ENCODE measurements at regions not wholly inside any gene's neighbourhood (a gene's known extent, or its start where the extent isn't known, plus 50 kb on each side); places are given as distances from the start of the nearest gene placed in this dataset.

GRCh38 chr6:141728330-141728729 is 404.4 kb upstream of the GJE1 start:
- TF ChIP-seq EZH2phosphoT487 (IDR thresholded peaks at IDR 0.05) (no peak), EZH2 (IDR thresholded peaks at IDR 0.05) (no peak), CTCF (IDR thresholded peaks at IDR 0.05) (no peak)
- no peaks in the 10 kb centered on the region for H3K79me2 ChIP-seq (ENCODE audit: low read depth)
- H3K4me3 ChIP-seq: no peak overlapping the region
- Mint-ChIP-seq H3K27ac (no peak overlapping the region), H3K9me3 (no peaks in the 10 kb centered on the region), H3K36me3 (no peaks in the 10 kb centered on the region), H3K4me3 (no peak overlapping the region), H3K4me1 (peaks cover 7% of the 10 kb centered on the region), H3K27me3 (ENCODE audit: insufficient read depth, low read depth) (peaks cover 2% of the 10 kb centered on the region)
- DNase-seq (ENCODE audit: low spot score): no peak
- H3K4me1 ChIP-seq: no peaks in the 10 kb centered on the region
- no peak overlapping the region for H3K4me2 ChIP-seq
- H3K27me3 ChIP-seq: no peaks in the 10 kb centered on the region
- H4K20me1 ChIP-seq (ENCODE audit: low read depth): no peaks in the 10 kb centered on the region
- H3K9me3 ChIP-seq (ENCODE audit: low read depth): no peaks in the 10 kb centered on the region
- no peaks in the 10 kb centered on the region for H3K36me3 ChIP-seq
- H3K9ac ChIP-seq: no peak overlapping the region
- H3K27ac ChIP-seq: no peak overlapping the region
- H3F3A ChIP-seq (ENCODE audit: low read depth): no peaks in the 10 kb centered on the region
- H2AFZ ChIP-seq (replicated peaks): no peak overlapping the region

- Histone ChIP-seq H3K9me3 (ENCODE audit: low read depth) (no peaks in the 10 kb centered on the region), H3K9ac (no peak overlapping the region), H2AFZ (replicated peaks) (peak overlapping the region; percentile 26), H3K4me1 (no peaks in the 10 kb centered on the region), H3K4me3 (no peak overlapping the region), H3K36me3 (no peaks in the 10 kb centered on the region), H3K27ac (no peak overlapping the region), H4K20me1 (ENCODE audit: low read depth) (no peaks in the 10 kb centered on the region), H3F3A (ENCODE audit: low read depth) (no peaks in the 10 kb centered on the region), H3K79me2 (ENCODE audit: low read depth) (no peaks in the 10 kb centered on the region), H3K4me2 (no peak overlapping the region), H3K27me3 (no peaks in the 10 kb centered on the region)
- H3K27me3 Mint-ChIP-seq (ENCODE audit: insufficient read depth, low read depth): peaks cover 2% of the 10 kb centered on the region
- H3K36me3 Mint-ChIP-seq: no peaks in the 10 kb centered on the region
- peak overlapping the region; percentile 23 for H3K27ac Mint-ChIP-seq
- H3K9me3 Mint-ChIP-seq: no peaks in the 10 kb centered on the region
- peak; percentile 52 for DNase-seq (ENCODE audit: low spot score)
- H3K4me3 Mint-ChIP-seq: no peak overlapping the region
- TF ChIP-seq EZH2 (IDR thresholded peaks at IDR 0.05) (no peak), EZH2phosphoT487 (IDR thresholded peaks at IDR 0.05) (no peak), CTCF (IDR thresholded peaks at IDR 0.05) (no peak)
- peaks cover 7% of the 10 kb centered on the region for H3K4me1 Mint-ChIP-seq
Measured at GRCh38 chr6:141726248-141726647, 406.5 kb upstream of the GJE1 start.

GRCh38 chr6:141724731-141725130 is 408.0 kb upstream of the GJE1 start:
- H3K4me3 ChIP-seq: no peak overlapping the region
- TF ChIP-seq CTCF (IDR thresholded peaks at IDR 0.05): no peak
- no peak for TF ChIP-seq EZH2phosphoT487 (IDR thresholded peaks at IDR 0.05)
- no peak for TF ChIP-seq EZH2 (IDR thresholded peaks at IDR 0.05)
- H3K4me1 ChIP-seq: no peaks in the 10 kb centered on the region
- no peaks in the 10 kb centered on the region for H3F3A ChIP-seq (ENCODE audit: low read depth)
- no peaks in the 10 kb centered on the region for H4K20me1 ChIP-seq (ENCODE audit: low read depth)
- DNase-seq (ENCODE audit: low spot score): no peak
- no peak overlapping the region for H3K27ac ChIP-seq
- no peaks in the 10 kb centered on the region for H3K36me3 ChIP-seq
- Mint-ChIP-seq H3K27ac (no peak overlapping the region), H3K27me3 (ENCODE audit: insufficient read depth, low read depth) (peaks cover 2% of the 10 kb centered on the region), H3K4me3 (no peak overlapping the region), H3K4me1 (peaks cover 7% of the 10 kb centered on the region), H3K9me3 (no peaks in the 10 kb centered on the region), H3K36me3 (no peaks in the 10 kb centered on the region)
- H2AFZ ChIP-seq (replicated peaks): no peak overlapping the region
- H3K79me2 ChIP-seq (ENCODE audit: low read depth): no peaks in the 10 kb centered on the region
- no peaks in the 10 kb centered on the region for H3K27me3 ChIP-seq
- H3K9ac ChIP-seq: no peak overlapping the region
- no peak overlapping the region for H3K4me2 ChIP-seq
- H3K9me3 ChIP-seq (ENCODE audit: low read depth): no peaks in the 10 kb centered on the region
